Thoracic aorta (tissue), 2 donors: ENCODE measurements at regions not wholly inside any gene's neighbourhood (a gene's known extent, or its start where the extent isn't known, plus 50 kb on each side); places are given as distances from the start of the nearest gene placed in this dataset.
A peak's percentile ranks its signal among the peaks of the same experiment; 100 is the strongest.

Source experiments
- ATAC-seq: fragments of 150-250 bp; one replicate; pipeline ENCODE4 v1.8.0; 2017; ENCODE audit warnings: low read depth; ENCODE audit not compliant: insufficient number of reproducible peaks, low FRiP score
- DNase-seq: peaks from one replicate; pipeline ENCODE4 v3.0.0-alpha.2; 2020; ENCODE audit warnings: low spot score
- H3K27ac ChIP-seq, 2 donors: fragments of 200-600 bp; sonication (generic); 1 replicate in 1 of 2; 2 replicates in 1 of 2; pipeline ENCODE4 v1.5.1; 2016; ENCODE audit warnings: mild to moderate bottlenecking in 2 of 2, moderate library complexity in 2 of 2
- H3K27me3 ChIP-seq: fragments of 200-600 bp; sonication (generic); replicated peaks from 2 replicates; pipeline ENCODE4 v1.6.0; 2016; ENCODE audit warnings: mild to moderate bottlenecking; ENCODE audit not compliant: insufficient read depth
- H3K36me3 ChIP-seq: fragments of 200-600 bp; sonication (generic); one replicate; pipeline ENCODE4 v1.5.1; 2016
- H3K4me1 ChIP-seq, 2 donors: fragments of 200-600 bp; sonication (generic); 1 replicate in 1 of 2; 2 replicates in 1 of 2; pipeline versions ENCODE4 v1.5.1 to v1.6.0; 2016; ENCODE audit warnings: low read depth in 2 of 2, mild to moderate bottlenecking in 1 of 2; ENCODE audit not compliant: control insufficient read depth in 1 of 2
- H3K4me3 ChIP-seq: fragments of 200-600 bp; sonication (generic); 2 replicates; pipeline ENCODE4 v1.5.1; 2016; ENCODE audit warnings: mild to moderate bottlenecking
- H3K9me3 ChIP-seq: fragments of 200-600 bp; sonication (generic); 2 replicates; pipeline ENCODE4 v1.5.1; 2016
- TF ChIP-seq, protein P1 (sequence below): fragments of 200-600 bp; sonication (generic); IDR thresholded peaks from one replicate; pipeline ENCODE4 v1.5.1; 2019; ENCODE audit warnings: antibody characterized with exemption

GRCh38 chr5:34516686-34517085, 139.4 kb upstream of the RAI14 start:
- TF ChIP-seq, protein P1, sequence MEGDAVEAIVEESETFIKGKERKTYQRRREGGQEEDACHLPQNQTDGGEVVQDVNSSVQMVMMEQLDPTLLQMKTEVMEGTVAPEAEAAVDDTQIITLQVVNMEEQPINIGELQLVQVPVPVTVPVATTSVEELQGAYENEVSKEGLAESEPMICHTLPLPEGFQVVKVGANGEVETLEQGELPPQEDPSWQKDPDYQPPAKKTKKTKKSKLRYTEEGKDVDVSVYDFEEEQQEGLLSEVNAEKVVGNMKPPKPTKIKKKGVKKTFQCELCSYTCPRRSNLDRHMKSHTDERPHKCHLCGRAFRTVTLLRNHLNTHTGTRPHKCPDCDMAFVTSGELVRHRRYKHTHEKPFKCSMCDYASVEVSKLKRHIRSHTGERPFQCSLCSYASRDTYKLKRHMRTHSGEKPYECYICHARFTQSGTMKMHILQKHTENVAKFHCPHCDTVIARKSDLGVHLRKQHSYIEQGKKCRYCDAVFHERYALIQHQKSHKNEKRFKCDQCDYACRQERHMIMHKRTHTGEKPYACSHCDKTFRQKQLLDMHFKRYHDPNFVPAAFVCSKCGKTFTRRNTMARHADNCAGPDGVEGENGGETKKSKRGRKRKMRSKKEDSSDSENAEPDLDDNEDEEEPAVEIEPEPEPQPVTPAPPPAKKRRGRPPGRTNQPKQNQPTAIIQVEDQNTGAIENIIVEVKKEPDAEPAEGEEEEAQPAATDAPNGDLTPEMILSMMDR, result no peak
- Histone ChIP-seq H3K27me3 (no peaks in the 10 kb centered on the region), H3K4me1 (peaks cover 18 to 44% of the 10 kb centered on the region in 2 donors), H3K36me3 (no peaks in the 10 kb centered on the region), H3K9me3 (no peaks in the 10 kb centered on the region), H3K4me3 (no peak overlapping the region), H3K27ac (peak overlapping the region; percentile 86 to 87)
- DNase-seq (no peak), ATAC-seq (no peak)

DNA sequence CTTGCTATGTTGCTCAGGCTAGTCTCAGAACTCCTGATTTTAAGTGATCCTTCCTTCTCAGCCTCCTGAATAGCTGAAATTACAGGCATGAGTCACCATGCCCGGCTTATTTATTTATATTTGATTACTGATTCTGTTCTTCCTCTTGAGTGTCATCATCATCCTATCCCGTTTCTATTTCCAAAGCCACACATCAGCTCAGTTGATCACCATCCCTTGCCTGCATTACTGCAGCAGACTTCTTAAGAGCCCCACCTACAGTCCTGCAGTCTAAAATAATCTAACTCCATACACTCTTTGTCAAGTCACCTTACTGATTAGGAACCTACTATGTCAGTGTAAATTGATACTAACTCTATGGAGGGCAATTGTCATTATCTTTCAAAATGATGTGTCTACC, 138.9 kb upstream of the RAI14 start:
- Histone ChIP-seq H3K27ac (peak overlapping the region; percentile 86 to 87), H3K36me3 (no peaks in the 10 kb centered on the region), H3K4me1 (peaks cover 12 to 39% of the 10 kb centered on the region in 2 donors), H3K9me3 (no peaks in the 10 kb centered on the region), H3K4me3 (no peak overlapping the region), H3K27me3 (no peaks in the 10 kb centered on the region)
- TF ChIP-seq, protein P1, result no peak
- ATAC-seq (no peak), DNase-seq (no peak)

DNA sequence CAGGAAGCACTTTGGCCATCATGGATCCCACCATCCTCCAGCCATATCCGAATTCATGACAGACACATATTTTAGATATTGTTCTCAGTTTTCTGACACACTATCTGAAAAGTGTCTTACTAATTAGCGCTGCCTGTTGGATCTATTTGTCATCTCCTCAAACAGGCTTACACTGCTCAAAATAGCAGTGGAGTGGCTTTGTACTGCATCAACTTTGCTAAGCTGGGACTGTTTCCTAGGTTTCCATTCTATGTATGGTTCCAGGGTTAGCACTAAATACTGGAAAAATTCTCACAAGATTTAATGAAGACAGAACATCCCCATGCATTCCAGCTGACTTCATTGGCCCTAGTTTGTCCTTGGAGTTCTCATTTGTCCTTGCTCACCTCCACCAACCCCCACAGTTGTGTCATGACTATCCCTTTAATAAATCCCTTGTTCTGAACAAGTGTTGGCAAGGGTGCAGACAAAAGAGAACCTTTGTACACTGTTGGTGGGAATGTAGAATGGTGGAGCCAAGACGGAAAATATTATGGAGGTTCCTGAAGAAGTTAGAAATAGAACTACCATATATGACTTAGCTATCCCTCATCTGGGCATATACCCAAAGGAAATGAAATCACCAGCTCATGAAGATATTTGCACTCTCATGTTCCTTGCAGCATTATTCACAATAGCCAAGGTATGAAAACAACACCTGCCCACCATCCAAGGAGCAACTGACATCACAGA, 136.5 kb upstream of the RAI14 start:
- peak overlapping the region; percentile 86 to 87 for H3K27ac ChIP-seq
- no peak overlapping the region for H3K4me3 ChIP-seq
- peaks cover 24 to 57% of the 10 kb centered on the region in 2 donors for H3K4me1 ChIP-seq
- peak; percentile 60 for ATAC-seq
- TF ChIP-seq, protein P1, result peak; percentile 39
- H3K9me3 ChIP-seq, result no peaks in the 10 kb centered on the region
- no peaks in the 10 kb centered on the region for H3K27me3 ChIP-seq
- no peak for DNase-seq
- no peaks in the 10 kb centered on the region for H3K36me3 ChIP-seq

DNA sequence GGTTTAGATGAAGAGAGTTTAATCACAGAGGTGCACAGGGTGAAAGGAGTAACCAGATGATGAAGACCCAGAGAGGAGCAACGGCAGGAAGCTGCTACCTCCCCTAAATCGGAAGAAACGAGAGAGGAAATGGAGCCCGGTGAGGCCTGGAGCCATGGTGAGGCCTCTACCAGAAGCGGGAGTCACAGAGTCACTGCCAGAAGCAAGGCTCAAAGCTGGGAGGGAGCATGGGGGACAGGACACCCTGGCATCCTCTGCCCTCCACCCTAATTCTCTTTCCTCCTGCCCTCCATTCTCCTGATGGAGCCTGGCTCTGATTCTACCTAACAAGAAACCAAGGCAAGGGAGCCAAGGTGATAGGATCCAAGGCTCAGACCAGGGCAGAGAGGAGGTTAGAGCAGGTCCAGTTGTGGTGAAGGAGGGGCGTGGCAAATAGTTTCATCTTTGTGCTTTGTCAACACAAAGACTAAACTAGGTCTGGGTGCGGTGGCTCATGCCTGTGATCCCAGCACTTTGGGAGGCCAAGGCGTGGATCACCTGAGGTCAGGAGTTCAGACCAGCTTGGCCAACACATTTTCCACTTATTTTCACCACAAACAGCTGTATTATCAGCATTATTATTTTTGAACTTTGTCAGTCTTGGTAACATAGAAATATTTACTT, 134.4 kb upstream of the RAI14 start:
- ATAC-seq (no peak), DNase-seq (no peak)
- TF ChIP-seq, protein P1, result no peak
- Histone ChIP-seq H3K4me3 (no peak overlapping the region), H3K27me3 (no peaks in the 10 kb centered on the region), H3K36me3 (no peaks in the 10 kb centered on the region), H3K27ac (peak overlapping the region; percentile 73 to 86), H3K4me1 (peaks cover 26 to 57% of the 10 kb centered on the region in 2 donors), H3K9me3 (no peaks in the 10 kb centered on the region)

DNA sequence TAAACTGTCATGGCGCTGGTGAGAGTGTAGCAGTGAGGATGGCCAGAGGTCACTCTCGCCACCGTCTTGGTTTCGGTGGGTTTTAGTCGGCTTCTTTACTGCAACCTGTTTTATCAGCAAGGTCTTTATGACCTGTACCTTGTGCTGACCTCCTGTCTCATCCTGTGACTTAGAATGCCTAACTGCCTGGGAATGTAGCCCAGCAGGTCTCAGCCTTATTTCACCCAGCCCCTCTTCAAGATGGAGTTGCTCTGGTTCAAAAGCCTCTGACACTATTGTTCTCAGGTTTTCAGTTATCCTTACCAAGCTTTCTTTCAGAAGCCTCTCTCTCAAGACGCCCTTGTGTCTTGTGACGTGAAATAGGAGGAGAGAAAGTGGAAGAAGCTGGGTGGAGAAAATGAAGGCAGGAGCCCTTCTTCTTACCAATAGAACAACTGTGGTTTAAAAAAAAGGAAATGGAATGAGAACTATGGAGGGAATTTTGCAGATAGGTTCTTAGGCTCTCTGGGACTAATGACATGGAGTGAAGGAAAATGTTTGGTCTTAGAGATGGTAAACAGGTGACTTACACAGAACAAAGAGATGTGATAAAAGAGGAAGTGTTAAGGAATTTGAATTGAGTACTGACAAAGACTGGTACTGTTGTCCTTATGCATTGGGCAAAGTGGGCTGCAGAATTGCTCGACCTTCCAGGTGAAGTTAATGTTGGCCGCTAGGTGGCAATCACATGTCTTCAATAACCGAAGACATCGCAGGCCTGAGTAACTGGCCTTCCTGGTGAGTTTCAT, 133.3 kb upstream of the RAI14 start:
- ATAC-seq, result no peak
- Histone ChIP-seq H3K36me3 (no peaks in the 10 kb centered on the region), H3K27me3 (no peaks in the 10 kb centered on the region), H3K27ac (peak overlapping the region; percentile 73 to 86), H3K4me3 (no peak overlapping the region), H3K9me3 (no peaks in the 10 kb centered on the region), H3K4me1 (peaks cover 22 to 51% of the 10 kb centered on the region in 2 donors)
- DNase-seq, result peak; percentile 30
- TF ChIP-seq, protein P1, result peak; percentile 78
